ENCODE measurements at regions not wholly inside any gene's neighbourhood (a gene's known extent, or its start where the extent isn't known, plus 50 kb on each side); places are given as distances from the start of the nearest gene placed in this dataset.

GRCh38 chr17:51373489-51374152 is 113.3 kb downstream of the UTP18 start:
- in situ Hi-C loops (cut with MboI) = no loop called here
- no peak for ATAC-seq
- FAIRE-seq = no peak
- RAD21 ChIA-PET (ENCODE audit: unreplicated experiment) = interaction anchor here (0.7 kb wide), 1 partner anchor 56 kb away, joined by 3 read pairs; no protein-coding TSS in a partner anchor
- CTCF ChIA-PET = interaction anchor here (0.6 kb wide), 1 partner anchor 12 kb away, joined by 3 read pairs; no protein-coding TSS in a partner anchor
- Histone ChIP-seq H3K4me2 (ENCODE audit: control insufficient read depth, insufficient read depth) (no peak overlapping the region), H2AFZ (ENCODE audit: control insufficient read depth, low read depth, low read length) (no peak overlapping the region), H3K36me3 (ENCODE audit: control insufficient read depth in 2 of 2, insufficient read depth in 2 of 2, low read length in 1 of 2) (no peaks in the 10 kb centered on the region), H3K9me3 (replicated peaks; ENCODE audit: control insufficient read depth, insufficient read depth, low read length) (peaks cover 3% of the 10 kb centered on the region; the same call in 2 of the 3 replicates), H3K27me3 (replicated peaks in 1 of 2; ENCODE audit: control insufficient read depth in 2 of 2, insufficient read depth in 2 of 2, low read length in 1 of 2) (no peaks in the 10 kb centered on the region), H4K20me1 (ENCODE audit: control insufficient read depth, insufficient read depth) (no peaks in the 10 kb centered on the region), H3K79me2 (ENCODE audit: control insufficient read depth, insufficient read depth, low read length) (no peaks in the 10 kb centered on the region), H3K27ac (ENCODE audit: control insufficient read depth, insufficient read depth) (no peak overlapping the region), H3K9ac (ENCODE audit: control insufficient read depth, insufficient read depth, low read length) (no peak overlapping the region), H3K4me3 (no peak overlapping the region), H3K4me1 (ENCODE audit: control insufficient read depth, insufficient read depth, low read length) (peaks cover 3% of the 10 kb centered on the region; the same call in 1 of the 2 replicates)
- no peak for DNase-seq (ENCODE audit: low read depth, low spot score)
- BruUV-seq (replicated peaks) = no TSS peak
- POLR2A ChIA-PET = no interaction called here
- intact Hi-C loops (cut with micrococcal nuclease; ENCODE audit: unreplicated experiment) = no loop called here
- 64% methylated on average over 4 of the region's 4 CpGs for WGBS (ENCODE audit: insufficient coverage, insufficient replicate concordance, low lambda C conversion rate, missing lambda C conversion rate)
- SMC1A ChIA-PET (ENCODE audit: uncharacterized antibody, unreplicated experiment) = interaction anchor here (1.0 kb wide), 1 partner anchor 16 kb away, joined by 3 read pairs; no protein-coding TSS in a partner anchor
- TF ChIP-seq BCLAF1 (IDR thresholded peaks at IDR 0.05) (no peak), MYB (IDR thresholded peaks at IDR 0.05; ENCODE audit: borderline replicate concordance, low read depth, low read length) (no peak), MTA3 (IDR thresholded peaks at IDR 0.05; ENCODE audit: borderline replicate concordance, low read length) (no peak), ZNF274 (IDR thresholded peaks at IDR 0.05; ENCODE audit: insufficient read depth, insufficient read length) (no peak), GATAD2B (conservative IDR thresholded peaks at IDR 0.05; ENCODE audit: low read depth) (no peak), PAX8 (IDR thresholded peaks at IDR 0.05) (no peak), NR2C1 (IDR thresholded peaks at IDR 0.05) (no peak), ATF2 (IDR thresholded peaks at IDR 0.05; ENCODE audit: low read length) (no peak), HDAC6 (IDR thresholded peaks at IDR 0.05; ENCODE audit: unreplicated experiment) (no peak)
- TF ChIP-seq, protein P1, sequence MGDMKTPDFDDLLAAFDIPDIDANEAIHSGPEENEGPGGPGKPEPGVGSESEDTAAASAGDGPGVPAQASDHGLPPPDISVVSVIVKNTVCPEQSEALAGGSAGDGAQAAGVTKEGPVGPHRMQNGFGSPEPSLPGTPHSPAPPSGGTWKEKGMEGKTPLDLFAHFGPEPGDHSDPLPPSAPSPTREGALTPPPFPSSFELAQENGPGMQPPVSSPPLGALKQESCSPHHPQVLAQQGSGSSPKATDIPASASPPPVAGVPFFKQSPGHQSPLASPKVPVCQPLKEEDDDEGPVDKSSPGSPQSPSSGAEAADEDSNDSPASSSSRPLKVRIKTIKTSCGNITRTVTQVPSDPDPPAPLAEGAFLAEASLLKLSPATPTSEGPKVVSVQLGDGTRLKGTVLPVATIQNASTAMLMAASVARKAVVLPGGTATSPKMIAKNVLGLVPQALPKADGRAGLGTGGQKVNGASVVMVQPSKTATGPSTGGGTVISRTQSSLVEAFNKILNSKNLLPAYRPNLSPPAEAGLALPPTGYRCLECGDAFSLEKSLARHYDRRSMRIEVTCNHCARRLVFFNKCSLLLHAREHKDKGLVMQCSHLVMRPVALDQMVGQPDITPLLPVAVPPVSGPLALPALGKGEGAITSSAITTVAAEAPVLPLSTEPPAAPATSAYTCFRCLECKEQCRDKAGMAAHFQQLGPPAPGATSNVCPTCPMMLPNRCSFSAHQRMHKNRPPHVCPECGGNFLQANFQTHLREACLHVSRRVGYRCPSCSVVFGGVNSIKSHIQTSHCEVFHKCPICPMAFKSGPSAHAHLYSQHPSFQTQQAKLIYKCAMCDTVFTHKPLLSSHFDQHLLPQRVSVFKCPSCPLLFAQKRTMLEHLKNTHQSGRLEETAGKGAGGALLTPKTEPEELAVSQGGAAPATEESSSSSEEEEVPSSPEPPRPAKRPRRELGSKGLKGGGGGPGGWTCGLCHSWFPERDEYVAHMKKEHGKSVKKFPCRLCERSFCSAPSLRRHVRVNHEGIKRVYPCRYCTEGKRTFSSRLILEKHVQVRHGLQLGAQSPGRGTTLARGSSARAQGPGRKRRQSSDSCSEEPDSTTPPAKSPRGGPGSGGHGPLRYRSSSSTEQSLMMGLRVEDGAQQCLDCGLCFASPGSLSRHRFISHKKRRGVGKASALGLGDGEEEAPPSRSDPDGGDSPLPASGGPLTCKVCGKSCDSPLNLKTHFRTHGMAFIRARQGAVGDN (IDR thresholded peaks at IDR 0.05) = no peak
- TF ChIP-seq, protein P2, sequence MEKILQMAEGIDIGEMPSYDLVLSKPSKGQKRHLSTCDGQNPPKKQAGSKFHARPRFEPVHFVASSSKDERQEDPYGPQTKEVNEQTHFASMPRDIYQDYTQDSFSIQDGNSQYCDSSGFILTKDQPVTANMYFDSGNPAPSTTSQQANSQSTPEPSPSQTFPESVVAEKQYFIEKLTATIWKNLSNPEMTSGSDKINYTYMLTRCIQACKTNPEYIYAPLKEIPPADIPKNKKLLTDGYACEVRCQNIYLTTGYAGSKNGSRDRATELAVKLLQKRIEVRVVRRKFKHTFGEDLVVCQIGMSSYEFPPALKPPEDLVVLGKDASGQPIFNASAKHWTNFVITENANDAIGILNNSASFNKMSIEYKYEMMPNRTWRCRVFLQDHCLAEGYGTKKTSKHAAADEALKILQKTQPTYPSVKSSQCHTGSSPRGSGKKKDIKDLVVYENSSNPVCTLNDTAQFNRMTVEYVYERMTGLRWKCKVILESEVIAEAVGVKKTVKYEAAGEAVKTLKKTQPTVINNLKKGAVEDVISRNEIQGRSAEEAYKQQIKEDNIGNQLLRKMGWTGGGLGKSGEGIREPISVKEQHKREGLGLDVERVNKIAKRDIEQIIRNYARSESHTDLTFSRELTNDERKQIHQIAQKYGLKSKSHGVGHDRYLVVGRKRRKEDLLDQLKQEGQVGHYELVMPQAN (conservative IDR thresholded peaks at IDR 0.05) = no peak

All from GM12878 (cell line).